ENCODE measurements at regions not wholly inside any gene's neighbourhood (a gene's known extent, or its start where the extent isn't known, plus 50 kb on each side); places are given as distances from the start of the nearest gene placed in this dataset.
A peak's percentile ranks its signal among the peaks of the same experiment; 100 is the strongest.

DNA sequence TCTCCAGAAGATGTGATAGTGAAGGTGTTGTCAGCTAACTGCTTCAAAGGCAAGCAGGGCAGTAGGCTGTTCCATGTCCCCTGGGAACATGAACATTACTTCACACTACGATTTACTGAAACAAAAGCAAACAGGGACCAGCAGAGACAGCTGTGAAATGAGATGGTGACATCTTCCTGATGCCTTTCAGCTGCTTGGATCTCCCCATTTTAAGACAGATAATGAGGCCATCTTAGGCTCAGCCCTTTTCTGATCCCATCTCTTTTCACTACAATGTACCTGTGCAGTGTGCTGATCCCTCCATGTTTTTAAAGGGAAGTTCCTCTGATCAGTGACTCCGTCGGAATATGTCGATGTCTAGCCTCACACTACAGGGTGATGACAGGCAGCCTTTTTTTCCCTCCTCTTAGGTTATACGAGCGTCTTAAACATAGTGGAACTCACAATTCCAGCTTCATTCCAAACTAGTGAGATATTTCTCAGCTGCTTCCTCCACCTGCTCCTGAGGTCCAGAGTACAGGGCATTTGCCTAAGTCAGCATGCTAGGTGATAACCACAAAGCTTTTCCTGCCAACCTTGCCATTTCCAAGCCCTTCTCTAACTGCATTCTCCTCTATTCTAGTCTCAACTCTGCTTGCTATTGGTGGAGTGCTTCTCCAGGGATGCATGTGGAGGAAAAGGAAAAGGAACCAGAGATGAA lies 87.6 kb upstream of the EGLN3 start (continued):
- TF ChIP-seq ZNF879 (CRISPR knock-in tag; IDR thresholded peaks at IDR 0.05) (no peak), TSC22D2 (CRISPR knock-in tag; IDR thresholded peaks at IDR 0.05; ENCODE audit: borderline replicate concordance) (no peak), GATA4 (IDR thresholded peaks at IDR 0.05; ENCODE audit: borderline replicate concordance, low read depth) (0 out of 2 replicates have a peak, but pooled peaks have one; percentile 20), HNRNPK (IDR thresholded peaks at IDR 0.05; ENCODE audit: low read depth, low read length, poor library complexity, severe bottlenecking) (no peak), ZNF577 (CRISPR knock-in tag; IDR thresholded peaks at IDR 0.05; ENCODE audit: borderline replicate concordance, low read depth) (no peak), NFIC (IDR thresholded peaks at IDR 0.05; ENCODE audit: low read length) (no peak), ZNF547 (CRISPR knock-in tag; IDR thresholded peaks at IDR 0.05) (no peak), POLR2A (IDR thresholded peaks at IDR 0.05; ENCODE audit: insufficient read depth in 1 of 2, low read depth in 2 of 2, low read length in 2 of 2) (no peak), MYC (CRISPR knock-in tag; IDR thresholded peaks at IDR 0.05; ENCODE audit: borderline replicate concordance) (no peak; the same call in 1 of the 2 replicates), CHCHD3 (CRISPR knock-in tag; IDR thresholded peaks at IDR 0.05) (no peak), SMYD3 (CRISPR knock-in tag; IDR thresholded peaks at IDR 0.05) (no peak), MIXL1 (CRISPR knock-in tag; IDR thresholded peaks at IDR 0.05) (peak; percentile 50; the same call in 1 of the 2 replicates), PLRG1 (conservative IDR thresholded peaks at IDR 0.05) (no peak), HNRNPLL (IDR thresholded peaks at IDR 0.05; ENCODE audit: low read depth, low read length, poor library complexity, severe bottlenecking) (no peak), ARNTL (CRISPR knock-in tag; IDR thresholded peaks at IDR 0.05) (peak; percentile 82), AGO1 (IDR thresholded peaks at IDR 0.05; ENCODE audit: low read depth, low read length, poor library complexity, severe bottlenecking) (no peak), EEA1 (CRISPR knock-in tag; IDR thresholded peaks at IDR 0.05; ENCODE audit: borderline replicate concordance) (no peak)
- TF ChIP-seq, protein P1, sequence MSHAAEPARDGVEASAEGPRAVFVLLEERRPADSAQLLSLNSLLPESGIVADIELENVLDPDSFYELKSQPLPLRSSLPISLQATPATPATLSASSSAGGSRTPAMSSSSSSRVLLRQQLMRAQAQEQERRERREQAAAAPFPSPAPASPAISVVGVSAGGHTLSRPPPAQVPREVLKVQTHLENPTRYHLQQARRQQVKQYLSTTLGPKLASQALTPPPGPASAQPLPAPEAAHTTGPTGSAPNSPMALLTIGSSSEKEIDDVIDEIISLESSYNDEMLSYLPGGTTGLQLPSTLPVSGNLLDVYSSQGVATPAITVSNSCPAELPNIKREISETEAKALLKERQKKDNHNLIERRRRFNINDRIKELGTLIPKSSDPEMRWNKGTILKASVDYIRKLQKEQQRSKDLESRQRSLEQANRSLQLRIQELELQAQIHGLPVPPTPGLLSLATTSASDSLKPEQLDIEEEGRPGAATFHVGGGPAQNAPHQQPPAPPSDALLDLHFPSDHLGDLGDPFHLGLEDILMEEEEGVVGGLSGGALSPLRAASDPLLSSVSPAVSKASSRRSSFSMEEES (CRISPR knock-in tag; IDR thresholded peaks at IDR 0.05): peak; percentile 77
- TF ChIP-seq, protein P2, sequence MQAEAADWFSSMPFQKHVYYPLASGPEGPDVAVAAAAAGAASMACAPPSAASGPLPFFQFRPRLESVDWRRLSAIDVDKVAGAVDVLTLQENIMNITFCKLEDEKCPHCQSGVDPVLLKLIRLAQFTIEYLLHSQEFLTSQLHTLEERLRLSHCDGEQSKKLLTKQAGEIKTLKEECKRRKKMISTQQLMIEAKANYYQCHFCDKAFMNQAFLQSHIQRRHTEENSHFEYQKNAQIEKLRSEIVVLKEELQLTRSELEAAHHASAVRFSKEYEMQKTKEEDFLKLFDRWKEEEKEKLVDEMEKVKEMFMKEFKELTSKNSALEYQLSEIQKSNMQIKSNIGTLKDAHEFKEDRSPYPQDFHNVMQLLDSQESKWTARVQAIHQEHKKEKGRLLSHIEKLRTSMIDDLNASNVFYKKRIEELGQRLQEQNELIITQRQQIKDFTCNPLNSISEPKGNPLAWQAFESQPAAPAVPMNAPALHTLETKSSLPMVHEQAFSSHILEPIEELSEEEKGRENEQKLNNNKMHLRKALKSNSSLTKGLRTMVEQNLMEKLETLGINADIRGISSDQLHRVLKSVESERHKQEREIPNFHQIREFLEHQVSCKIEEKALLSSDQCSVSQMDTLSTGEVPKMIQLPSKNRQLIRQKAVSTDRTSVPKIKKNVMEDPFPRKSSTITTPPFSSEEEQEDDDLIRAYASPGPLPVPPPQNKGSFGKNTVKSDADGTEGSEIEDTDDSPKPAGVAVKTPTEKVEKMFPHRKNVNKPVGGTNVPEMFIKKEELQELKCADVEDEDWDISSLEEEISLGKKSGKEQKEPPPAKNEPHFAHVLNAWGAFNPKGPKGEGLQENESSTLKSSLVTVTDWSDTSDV (CRISPR knock-in tag; IDR thresholded peaks at IDR 0.05): no peak; the same call in 1 of the 2 replicates
- TF ChIP-seq, protein P3, sequence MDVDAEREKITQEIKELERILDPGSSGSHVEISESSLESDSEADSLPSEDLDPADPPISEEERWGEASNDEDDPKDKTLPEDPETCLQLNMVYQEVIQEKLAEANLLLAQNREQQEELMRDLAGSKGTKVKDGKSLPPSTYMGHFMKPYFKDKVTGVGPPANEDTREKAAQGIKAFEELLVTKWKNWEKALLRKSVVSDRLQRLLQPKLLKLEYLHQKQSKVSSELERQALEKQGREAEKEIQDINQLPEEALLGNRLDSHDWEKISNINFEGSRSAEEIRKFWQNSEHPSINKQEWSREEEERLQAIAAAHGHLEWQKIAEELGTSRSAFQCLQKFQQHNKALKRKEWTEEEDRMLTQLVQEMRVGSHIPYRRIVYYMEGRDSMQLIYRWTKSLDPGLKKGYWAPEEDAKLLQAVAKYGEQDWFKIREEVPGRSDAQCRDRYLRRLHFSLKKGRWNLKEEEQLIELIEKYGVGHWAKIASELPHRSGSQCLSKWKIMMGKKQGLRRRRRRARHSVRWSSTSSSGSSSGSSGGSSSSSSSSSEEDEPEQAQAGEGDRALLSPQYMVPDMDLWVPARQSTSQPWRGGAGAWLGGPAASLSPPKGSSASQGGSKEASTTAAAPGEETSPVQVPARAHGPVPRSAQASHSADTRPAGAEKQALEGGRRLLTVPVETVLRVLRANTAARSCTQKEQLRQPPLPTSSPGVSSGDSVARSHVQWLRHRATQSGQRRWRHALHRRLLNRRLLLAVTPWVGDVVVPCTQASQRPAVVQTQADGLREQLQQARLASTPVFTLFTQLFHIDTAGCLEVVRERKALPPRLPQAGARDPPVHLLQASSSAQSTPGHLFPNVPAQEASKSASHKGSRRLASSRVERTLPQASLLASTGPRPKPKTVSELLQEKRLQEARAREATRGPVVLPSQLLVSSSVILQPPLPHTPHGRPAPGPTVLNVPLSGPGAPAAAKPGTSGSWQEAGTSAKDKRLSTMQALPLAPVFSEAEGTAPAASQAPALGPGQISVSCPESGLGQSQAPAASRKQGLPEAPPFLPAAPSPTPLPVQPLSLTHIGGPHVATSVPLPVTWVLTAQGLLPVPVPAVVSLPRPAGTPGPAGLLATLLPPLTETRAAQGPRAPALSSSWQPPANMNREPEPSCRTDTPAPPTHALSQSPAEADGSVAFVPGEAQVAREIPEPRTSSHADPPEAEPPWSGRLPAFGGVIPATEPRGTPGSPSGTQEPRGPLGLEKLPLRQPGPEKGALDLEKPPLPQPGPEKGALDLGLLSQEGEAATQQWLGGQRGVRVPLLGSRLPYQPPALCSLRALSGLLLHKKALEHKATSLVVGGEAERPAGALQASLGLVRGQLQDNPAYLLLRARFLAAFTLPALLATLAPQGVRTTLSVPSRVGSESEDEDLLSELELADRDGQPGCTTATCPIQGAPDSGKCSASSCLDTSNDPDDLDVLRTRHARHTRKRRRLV (CRISPR knock-in tag; IDR thresholded peaks at IDR 0.05): peak; percentile 43; the same call in 1 of the 2 replicates

All from HepG2 (cell line).